Gastrocnemius medialis (tissue), 4 donors: ENCODE measurements at regions not wholly inside any gene's neighbourhood (a gene's known extent, or its start where the extent isn't known, plus 50 kb on each side); places are given as distances from the start of the nearest gene placed in this dataset.

Experiments used
- POLR2A ChIP-seq, 2 donors: fragments of 450-650 bp; IDR thresholded peaks; one replicate each; pipeline ENCODE4 v1.6.1; 2017; ENCODE audit warnings: antibody characterized with exemption in 2 of 2, mild to moderate bottlenecking in 2 of 2, moderate library complexity in 2 of 2
- TF ChIP-seq, protein P1 (sequence below), 5 experiments: fragments of 450-650 bp in 3 of 5; fragments of 200-600 bp in 2 of 5; sonication (generic) in 2 of 5; IDR thresholded peaks in 4 of 5; conservative IDR thresholded peaks in 1 of 5; 1 replicate in 4 of 5; 2 replicates in 1 of 5; pipeline ENCODE4 v1.5.1; 2016 to 2019; ENCODE audit warnings: antibody characterized with exemption in 5 of 5, mild to moderate bottlenecking in 3 of 5, moderate library complexity in 3 of 5

DNA sequence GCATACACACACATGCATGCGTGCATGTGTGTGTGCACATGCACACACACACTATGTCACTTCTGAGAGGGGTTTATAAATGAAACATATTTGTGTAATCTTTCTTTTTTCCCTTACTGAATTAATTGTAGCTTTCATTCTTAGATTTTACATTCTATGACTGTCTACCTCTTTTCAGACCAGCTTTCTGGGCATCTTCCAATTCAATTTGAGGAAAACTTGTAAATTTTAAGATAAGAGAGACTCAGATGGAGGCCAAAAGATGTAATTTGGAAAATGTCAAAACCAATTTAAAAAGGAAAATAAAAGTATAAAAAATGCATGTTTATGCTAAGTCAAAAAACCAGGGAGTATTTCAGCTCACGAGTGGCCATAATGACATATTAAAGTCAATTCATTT is 594.5 kb downstream of the OLFM4 start:
- TF ChIP-seq, protein P1, sequence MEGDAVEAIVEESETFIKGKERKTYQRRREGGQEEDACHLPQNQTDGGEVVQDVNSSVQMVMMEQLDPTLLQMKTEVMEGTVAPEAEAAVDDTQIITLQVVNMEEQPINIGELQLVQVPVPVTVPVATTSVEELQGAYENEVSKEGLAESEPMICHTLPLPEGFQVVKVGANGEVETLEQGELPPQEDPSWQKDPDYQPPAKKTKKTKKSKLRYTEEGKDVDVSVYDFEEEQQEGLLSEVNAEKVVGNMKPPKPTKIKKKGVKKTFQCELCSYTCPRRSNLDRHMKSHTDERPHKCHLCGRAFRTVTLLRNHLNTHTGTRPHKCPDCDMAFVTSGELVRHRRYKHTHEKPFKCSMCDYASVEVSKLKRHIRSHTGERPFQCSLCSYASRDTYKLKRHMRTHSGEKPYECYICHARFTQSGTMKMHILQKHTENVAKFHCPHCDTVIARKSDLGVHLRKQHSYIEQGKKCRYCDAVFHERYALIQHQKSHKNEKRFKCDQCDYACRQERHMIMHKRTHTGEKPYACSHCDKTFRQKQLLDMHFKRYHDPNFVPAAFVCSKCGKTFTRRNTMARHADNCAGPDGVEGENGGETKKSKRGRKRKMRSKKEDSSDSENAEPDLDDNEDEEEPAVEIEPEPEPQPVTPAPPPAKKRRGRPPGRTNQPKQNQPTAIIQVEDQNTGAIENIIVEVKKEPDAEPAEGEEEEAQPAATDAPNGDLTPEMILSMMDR (IDR thresholded peaks at IDR 0.05 in 4 of 5, conservative IDR thresholded peaks at IDR 0.05 in 1 of 5), result no peak
- TF ChIP-seq POLR2A (IDR thresholded peaks at IDR 0.05), result no peak
